ENCODE measurements at regions not wholly inside any gene's neighbourhood (a gene's known extent, or its start where the extent isn't known, plus 50 kb on each side); places are given as distances from the start of the nearest gene placed in this dataset.
"Not testable (repeated sequence)": the region's sequence is repeated elsewhere in the genome, so short reads cannot be mapped to it uniquely, and the experiment has no call there.

- DNase-seq, result no peak
Observed at GRCh38 chr7:93048136-93048930, 69.4 kb downstream of the SAMD9 start.

- no peak for DNase-seq
Observed at GRCh38 chr7:93047514-93048099, 70.2 kb downstream of the SAMD9 start.

- peak; percentile 92 for DNase-seq
Observed at GRCh38 chr7:93046641-93047040, 71.1 kb downstream of the SAMD9 start.

GRCh38 chr7:93044147-93044810 lies 73.5 kb downstream of the SAMD9 start:
- DNase-seq, result no peak

- no peak for DNase-seq
Observed at GRCh38 chr7:93043385-93043985, 74.3 kb downstream of the SAMD9 start.

- no peak for DNase-seq
Observed at GRCh38 chr7:93040355-93040754, 77.4 kb downstream of the SAMD9 start.

GRCh38 chr7:93039786-93040185 lies 78.0 kb downstream of the SAMD9 start:
- DNase-seq, result no peak

- no peak for DNase-seq
Observed at GRCh38 chr7:93039282-93039681, 78.5 kb downstream of the SAMD9 start.

GRCh38 chr7:93036807-93037206 lies 81.0 kb downstream of the SAMD9 start:
- DNase-seq, result no peak

GRCh38 chr7:93036149-93036640 lies 81.6 kb downstream of the SAMD9 start:
- no peak for DNase-seq

- DNase-seq, result no peak
Observed at GRCh38 chr7:93031795-93032194, 86.0 kb downstream of the SAMD9 start.

- no peak for DNase-seq
Observed at GRCh38 chr7:93030605-93031225, 87.1 kb downstream of the SAMD9 start.

GRCh38 chr7:93029056-93029455 lies 88.7 kb downstream of the SAMD9 start:
- no peak for DNase-seq

GRCh38 chr7:93028610-93029009 lies 89.2 kb downstream of the SAMD9 start:
- no peak for DNase-seq

GRCh38 chr7:93027044-93027443 lies 90.7 kb downstream of the SAMD9 start:
- no peak for DNase-seq

- no peak for DNase-seq
Observed at GRCh38 chr7:93026425-93026824, 91.4 kb downstream of the SAMD9 start.

GRCh38 chr7:93025389-93025788 lies 92.4 kb downstream of the SAMD9 start:
- no peak for DNase-seq

- DNase-seq, result not testable (repeated sequence)
Observed at GRCh38 chr7:93022931-93023478, 94.8 kb downstream of the SAMD9 start.

GRCh38 chr7:93021748-93022147 lies 96.0 kb downstream of the SAMD9 start:
- no peak for DNase-seq

- DNase-seq, result no peak
Observed at GRCh38 chr7:93018716-93019115, 99.1 kb downstream of the SAMD9 start.

- no peak for DNase-seq
Observed at GRCh38 chr7:93016681-93017381, 100.9 kb downstream of the SAMD9 start.
